Nucleus accumbens (tissue), 56 donors: ENCODE measurements at regions not wholly inside any gene's neighbourhood (a gene's known extent, or its start where the extent isn't known, plus 50 kb on each side); places are given as distances from the start of the nearest gene placed in this dataset.
"Not testable (repeated sequence)": the region's sequence is repeated elsewhere in the genome, so short reads cannot be mapped to it uniquely, and the experiment has no call there.

Experiments
- DNase-seq, 56 donors: peaks; one replicate each; lab custom pipeline; 2025; lab: John Stamatoyannopoulos, UW

GRCh38 chr6:154624727-154625126 is 108.5 kb upstream of the SCAF8 start:
- DNase-seq, result not testable (repeated sequence)

DNA sequence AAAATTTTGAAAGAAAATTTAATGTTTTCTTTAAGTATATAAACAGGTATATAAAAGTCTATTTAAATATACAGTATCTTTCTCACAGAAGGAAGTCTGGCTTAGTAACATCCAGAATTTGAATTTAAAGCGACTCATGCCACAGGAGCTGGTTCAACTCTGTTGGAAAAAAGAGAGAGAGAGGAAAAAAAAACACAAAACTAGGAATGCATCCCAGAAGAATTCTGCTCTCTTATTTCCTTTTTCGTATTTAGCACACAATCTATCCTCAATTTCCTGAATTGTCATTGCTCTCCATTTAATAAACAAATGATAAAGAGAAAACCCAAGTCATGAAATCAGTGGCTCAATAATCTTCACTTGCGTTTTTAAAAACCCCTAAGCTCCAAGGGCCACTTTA is 107.5 kb upstream of the SCAF8 start:
- DNase-seq, result no peak

DNA sequence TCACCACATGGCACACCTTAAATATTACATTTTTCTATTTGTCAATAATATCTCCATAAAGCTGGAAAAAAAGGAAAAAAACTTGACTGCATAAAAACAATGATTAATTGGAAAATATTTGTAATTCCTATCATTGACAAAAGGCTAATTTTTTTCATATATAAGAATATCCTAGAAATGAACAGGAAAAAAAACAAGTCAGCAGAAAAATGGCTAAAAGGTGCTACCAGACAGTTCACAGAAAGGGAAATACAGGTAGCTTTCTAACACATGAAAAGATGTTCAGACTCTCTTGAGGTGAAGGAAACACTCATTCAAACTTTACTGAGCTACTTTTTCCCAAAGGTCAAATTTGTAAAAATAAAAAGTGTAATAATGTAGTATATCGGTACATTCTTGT is 104.1 kb upstream of the SCAF8 start:
- DNase-seq, result no peak

GRCh38 chr6:154632119-154632518 is 101.1 kb upstream of the SCAF8 start:
- DNase-seq, result no peak

- DNase-seq, result no peak
Measured at GRCh38 chr6:154637392-154637791, 95.8 kb upstream of the SCAF8 start.

GRCh38 chr6:154638369-154638768 is 94.8 kb upstream of the SCAF8 start:
- DNase-seq, result no peak

DNA sequence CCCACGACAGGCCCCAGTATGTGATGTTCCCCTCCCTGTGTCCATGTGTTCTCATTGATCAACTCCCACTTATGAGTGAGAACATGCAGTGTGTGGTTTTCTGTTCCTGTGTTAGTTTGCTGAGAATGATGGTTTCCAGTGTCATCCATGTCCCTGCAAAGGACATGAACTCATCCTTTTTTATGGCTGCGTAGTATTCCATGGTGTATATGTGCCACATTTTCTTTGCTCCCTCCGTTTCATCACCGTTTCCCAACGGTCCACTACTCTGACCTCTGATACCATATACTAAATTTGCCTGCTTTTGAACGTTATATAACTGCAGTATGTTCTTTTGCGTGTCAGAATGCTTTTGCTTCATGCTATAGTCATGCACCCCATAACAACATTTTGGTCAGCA is 94.0 kb upstream of the SCAF8 start:
- not testable (repeated sequence) for DNase-seq

DNA sequence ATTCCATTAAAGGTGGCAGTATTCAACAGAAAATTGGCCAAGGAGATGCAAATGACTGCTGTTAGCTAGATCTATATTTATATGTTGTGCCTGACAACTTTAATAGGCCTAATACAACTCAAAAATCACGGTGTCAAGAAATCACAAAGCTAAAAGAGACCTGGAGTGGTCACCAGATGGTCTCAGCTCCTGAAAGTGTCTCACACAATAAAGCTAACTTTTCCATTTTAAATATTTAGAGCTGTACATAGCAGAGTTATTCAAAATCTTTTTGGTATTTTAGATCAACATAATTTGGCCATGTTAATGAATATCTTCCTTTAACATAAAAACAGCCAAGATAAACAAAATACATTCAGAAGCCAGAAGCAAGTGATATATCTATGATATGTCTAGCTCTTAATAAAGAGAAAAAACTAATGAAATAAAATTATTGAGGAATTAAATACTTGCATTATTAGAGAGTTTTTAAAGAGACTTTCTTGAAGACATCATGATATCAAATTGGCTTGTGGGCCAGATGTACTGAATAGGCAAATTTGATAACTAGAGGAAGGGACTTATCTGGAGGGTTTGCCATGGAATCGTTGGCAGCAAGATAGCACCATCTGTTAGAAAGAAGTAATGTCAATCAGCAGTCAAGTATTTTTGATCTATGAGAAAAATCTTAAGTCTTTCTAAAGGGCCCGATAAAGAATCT is 84.9 kb upstream of the SCAF8 start:
- no peak for DNase-seq

DNA sequence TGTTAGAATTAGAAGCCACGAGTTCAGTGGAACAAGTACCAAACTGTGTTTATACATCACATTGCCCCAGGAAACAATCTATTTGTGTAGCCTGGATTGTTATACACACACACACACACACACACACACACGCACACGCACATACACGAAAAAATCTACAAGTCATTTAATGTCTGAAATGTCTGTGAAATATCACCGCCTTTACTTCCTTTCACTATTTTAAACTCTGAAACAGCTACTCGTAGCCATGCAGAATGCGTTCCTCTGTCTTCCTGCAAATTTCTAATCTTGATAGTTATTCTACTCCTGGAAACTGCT is 84.4 kb upstream of the SCAF8 start:
- DNase-seq, result no peak

DNA sequence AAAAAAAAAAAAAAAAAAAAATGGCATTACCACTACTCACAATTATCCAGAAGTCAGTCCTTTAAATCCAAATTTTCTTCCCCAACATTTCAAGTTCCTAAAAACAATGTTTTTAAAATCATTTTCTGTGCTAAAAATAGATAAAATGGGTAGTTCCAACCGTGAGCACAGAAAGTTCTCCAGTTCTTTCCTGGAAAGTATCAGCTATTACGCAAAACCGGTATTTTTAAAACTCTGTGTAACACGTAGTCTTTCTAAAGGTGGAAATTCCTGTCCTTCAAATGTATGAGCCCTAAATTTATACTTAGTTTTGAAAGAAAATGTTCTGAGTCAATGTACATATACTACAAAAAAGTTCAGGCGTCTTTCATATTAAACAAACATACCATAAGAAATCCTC is 83.5 kb upstream of the SCAF8 start:
- no peak for DNase-seq

DNA sequence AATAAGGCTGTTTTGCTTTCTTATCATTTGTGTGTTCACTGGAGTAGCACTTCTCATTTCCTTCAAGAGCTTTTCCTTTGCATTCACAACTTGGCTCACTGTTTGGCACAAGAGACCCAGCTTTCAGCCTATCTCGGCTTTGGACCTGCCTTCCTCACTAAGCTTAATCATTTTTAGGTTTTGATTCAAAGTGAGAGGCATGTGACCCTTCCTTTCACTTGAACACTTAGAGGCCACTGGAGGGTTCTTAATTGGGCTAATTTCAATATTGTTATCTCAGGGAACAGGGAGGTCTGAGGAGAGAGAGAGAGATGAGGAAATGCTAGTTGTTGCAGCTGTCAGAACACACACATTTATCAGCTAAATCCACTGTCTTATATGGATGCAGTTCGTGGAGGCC is 82.9 kb upstream of the SCAF8 start:
- DNase-seq, result no peak

DNA sequence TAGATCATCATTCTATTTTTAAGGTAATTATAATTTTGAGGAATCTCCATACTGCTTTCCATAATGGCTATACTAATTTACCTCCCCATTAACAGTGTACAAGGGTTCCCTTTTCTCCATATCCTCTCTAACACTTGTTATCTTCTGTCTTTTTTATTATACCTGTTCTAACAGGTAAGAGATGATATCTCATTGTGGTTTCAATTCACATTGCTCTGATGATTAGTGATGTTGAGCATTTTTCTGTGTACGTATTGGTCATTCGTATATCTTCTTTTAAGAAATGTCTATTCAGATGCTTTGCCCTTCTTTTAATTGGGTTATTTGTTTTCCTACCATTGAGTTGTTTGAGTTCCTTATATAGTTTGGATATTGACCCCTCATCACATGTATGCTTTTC is 81.6 kb upstream of the SCAF8 start:
- no peak for DNase-seq

DNA sequence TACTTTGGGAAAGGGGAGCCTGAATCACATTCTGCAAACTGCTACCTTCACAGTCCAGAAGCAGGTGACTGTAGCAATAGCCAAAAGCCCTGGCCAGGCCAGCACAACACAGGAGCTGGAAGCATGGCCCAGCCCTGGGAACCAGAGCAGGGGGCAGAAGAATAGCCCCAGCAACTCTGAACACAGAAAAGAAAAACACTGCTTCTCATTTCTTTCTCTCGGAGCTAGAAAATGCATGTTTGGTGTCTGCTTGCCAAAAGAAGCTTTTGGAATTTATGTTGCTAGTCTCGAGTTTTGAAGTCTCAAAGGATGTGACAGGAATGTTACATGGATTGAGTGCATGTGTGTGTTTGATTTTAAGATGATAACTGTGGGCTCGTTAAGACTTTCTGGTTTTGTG is 79.8 kb upstream of the SCAF8 start:
- DNase-seq, result no peak

DNA sequence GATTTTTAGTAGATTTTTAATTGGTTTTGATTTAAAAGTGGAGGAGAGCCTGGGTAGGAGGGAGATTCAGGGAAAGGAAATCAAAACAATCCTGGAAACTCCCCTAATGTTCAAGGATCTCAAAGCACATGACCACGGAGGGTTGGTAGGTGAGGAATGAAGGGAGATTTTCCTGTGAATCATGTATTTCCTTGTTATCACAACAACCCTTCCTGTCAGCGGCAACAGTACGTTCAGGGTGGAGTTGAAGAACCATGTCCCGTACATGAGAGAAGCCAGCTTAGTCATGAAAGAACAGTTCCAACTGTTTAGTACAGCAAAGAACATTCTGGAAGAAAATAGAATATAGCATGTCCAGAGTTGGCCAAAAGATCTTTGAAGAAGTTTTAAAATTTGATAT is 79.4 kb upstream of the SCAF8 start:
- DNase-seq, result no peak

GRCh38 chr6:154656660-154657059 is 76.6 kb upstream of the SCAF8 start:
- DNase-seq, result no peak

GRCh38 chr6:154661768-154662167 is 71.4 kb upstream of the SCAF8 start:
- DNase-seq, result no peak

DNA sequence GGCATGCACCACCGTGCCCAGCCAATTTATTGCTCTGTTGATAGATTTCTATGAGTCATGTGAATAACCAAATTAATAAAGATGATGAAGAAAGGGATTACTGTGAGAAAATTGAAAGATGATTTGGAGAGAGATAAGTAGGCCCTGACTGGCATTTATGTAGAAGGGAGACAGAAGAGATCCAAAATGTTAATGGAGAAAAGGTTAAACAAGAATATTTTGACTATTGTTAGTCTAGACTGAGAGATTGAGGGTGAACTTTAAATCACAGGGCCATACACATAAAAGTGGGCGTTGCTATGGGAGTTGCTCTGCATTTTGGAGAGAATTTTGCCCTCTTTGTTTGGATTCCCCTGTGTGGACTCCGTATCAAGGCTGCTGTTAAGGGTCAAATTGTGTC is 68.9 kb upstream of the SCAF8 start:
- no peak for DNase-seq

GRCh38 chr6:154668156-154668555 is 65.1 kb upstream of the SCAF8 start:
- DNase-seq, result no peak

DNA sequence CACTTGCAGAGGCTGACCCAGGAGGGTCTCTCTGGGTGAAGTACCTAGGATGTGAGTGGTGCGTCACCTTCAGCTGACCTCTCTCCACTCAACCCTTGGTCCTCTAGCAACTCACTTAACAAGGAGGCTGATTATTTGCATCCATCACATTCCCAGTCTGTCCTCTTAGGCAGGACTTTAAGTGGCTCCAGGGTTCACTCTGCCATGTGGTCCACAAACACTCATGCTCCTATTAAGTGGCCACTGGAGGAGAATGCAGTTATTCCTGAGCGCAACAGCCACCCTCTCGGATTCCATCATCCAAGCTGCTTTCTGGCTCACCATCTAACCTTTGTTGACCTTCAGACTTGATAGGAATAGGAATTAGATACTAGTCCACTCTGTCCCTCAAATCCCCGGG is 61.1 kb upstream of the SCAF8 start:
- no peak for DNase-seq

DNA sequence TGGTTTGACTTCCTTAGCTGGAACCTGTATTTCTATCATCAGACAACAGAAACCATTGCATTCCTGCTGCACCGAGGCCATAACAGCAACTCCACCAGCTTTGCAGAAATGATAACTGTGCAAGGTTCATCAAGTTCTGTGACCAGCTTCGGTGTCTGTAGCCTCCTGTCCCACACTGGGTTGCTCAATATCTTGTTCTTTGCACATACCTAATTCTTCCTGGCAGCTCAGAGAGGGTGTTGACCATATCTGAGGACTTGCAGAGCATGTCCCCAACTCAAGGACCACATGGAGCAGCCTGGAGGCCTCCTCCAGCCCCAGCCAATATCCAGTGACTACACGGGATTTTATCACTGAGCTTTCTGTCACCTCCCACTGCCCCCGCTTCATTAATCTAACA is 59.3 kb upstream of the SCAF8 start:
- DNase-seq, result no peak

GRCh38 chr6:154675602-154676088 is 57.6 kb upstream of the SCAF8 start:
- DNase-seq, result peak; percentile 9 to 94 (median 78)

DNA sequence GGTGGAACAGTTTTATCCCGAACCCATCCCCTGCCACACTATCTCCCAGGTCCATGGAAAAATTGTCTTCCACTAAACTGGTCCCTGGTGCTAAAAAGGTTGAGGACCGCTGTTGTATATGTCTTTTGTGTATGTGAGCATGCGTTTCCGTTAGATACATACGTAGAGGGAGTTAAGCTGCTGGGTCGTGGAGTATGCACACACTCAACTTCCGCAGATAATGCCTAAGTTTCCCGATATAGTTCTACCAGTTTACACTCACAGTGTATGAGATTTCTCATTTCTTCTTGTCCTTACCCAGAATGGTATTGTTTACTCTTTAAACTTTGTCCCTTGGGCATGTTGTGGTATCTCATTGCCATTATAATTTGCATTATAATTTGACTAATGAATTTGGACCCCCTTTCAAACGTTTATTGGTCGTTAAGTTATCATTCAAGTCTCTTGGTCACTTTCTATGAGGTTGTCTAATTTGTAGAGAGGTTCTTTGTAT is 50.5 kb upstream of the SCAF8 start:
- DNase-seq, result no peak
